Prostate gland (tissue), 2 donors: ENCODE measurements at regions not wholly inside any gene's neighbourhood (a gene's known extent, or its start where the extent isn't known, plus 50 kb on each side); places are given as distances from the start of the nearest gene placed in this dataset.

Experiments
- POLR2A ChIP-seq: fragments of 450-650 bp; IDR thresholded peaks from one replicate; pipeline ENCODE4 v1.6.1; 2016; ENCODE audit warnings: antibody characterized with exemption, mild to moderate bottlenecking
- POLR2AphosphoS5 ChIP-seq: sonication (generic); formaldehyde crosslinking; IDR thresholded peaks from one replicate; pipeline ENCODE4 v1.6.1; 2017; ENCODE audit warnings: antibody characterized with exemption
- TF ChIP-seq, protein P1 (sequence below), 4 experiments: fragments of 200-600 bp in 2 of 4; fragments of 450-650 bp in 2 of 4; sonication (generic) in 2 of 4; IDR thresholded peaks; 1 replicate in 3 of 4; 2 replicates in 1 of 4; pipeline ENCODE4 v1.5.1; 2016 to 2019; ENCODE audit warnings: antibody characterized with exemption in 4 of 4, mild to moderate bottlenecking in 2 of 4, moderate library complexity in 2 of 4

DNA sequence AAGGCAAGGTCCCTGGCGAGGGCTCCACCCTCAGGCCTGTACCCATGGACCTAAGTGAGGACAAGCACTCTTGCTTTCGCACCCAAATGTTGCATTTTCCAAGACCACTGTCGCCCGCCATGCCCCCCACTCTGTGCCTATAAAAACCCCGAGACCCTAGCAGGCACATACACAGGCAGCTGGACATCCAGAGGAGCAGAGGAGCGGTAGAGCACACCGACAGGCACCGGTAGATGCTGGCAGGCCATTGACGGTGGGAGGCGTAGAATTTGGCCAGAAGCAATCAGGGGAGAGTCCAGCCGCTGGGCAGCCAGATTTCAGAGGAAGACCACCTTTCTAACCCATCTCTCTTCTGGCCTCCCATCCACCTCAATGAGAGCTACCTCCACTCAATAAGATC lies 715.2 kb upstream of the AADAT start:
- TF ChIP-seq, protein P1, sequence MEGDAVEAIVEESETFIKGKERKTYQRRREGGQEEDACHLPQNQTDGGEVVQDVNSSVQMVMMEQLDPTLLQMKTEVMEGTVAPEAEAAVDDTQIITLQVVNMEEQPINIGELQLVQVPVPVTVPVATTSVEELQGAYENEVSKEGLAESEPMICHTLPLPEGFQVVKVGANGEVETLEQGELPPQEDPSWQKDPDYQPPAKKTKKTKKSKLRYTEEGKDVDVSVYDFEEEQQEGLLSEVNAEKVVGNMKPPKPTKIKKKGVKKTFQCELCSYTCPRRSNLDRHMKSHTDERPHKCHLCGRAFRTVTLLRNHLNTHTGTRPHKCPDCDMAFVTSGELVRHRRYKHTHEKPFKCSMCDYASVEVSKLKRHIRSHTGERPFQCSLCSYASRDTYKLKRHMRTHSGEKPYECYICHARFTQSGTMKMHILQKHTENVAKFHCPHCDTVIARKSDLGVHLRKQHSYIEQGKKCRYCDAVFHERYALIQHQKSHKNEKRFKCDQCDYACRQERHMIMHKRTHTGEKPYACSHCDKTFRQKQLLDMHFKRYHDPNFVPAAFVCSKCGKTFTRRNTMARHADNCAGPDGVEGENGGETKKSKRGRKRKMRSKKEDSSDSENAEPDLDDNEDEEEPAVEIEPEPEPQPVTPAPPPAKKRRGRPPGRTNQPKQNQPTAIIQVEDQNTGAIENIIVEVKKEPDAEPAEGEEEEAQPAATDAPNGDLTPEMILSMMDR (IDR thresholded peaks at IDR 0.05): no peak
- TF ChIP-seq POLR2A (no peak), POLR2AphosphoS5 (no peak)
